ENCODE measurements at regions not wholly inside any gene's neighbourhood (a gene's known extent, or its start where the extent isn't known, plus 50 kb on each side); places are given as distances from the start of the nearest gene placed in this dataset.

- TF ChIP-seq POLR2A (IDR thresholded peaks at IDR 0.05; ENCODE audit: low read depth, low read length): no peak
- TF ChIP-seq TAF1 (IDR thresholded peaks at IDR 0.05; ENCODE audit: borderline replicate concordance, low read depth, low read length): no peak
- no peak for TF ChIP-seq POLR2AphosphoS5 (IDR thresholded peaks at IDR 0.05; ENCODE audit: low read depth, low read length)
Measured at GRCh38 chr3:106035619-106036018, 166.8 kb upstream of the CBLB start.

Data from GM12892 (cell line).